Neural crest cell (in vitro differentiated cells): ENCODE measurements at regions not wholly inside any gene's neighbourhood (a gene's known extent, or its start where the extent isn't known, plus 50 kb on each side); places are given as distances from the start of the nearest gene placed in this dataset.
"Not testable (repeated sequence)": the region's sequence is repeated elsewhere in the genome, so short reads cannot be mapped to it uniquely, and the experiment has no call there.

ENCODE experiments used
- DNase-seq: peaks from one replicate; pipeline ENCODE4 v3.0.0; 2021; ENCODE audit warnings: low read depth, mixed read lengths, low spot score
- H3K27ac Mint-ChIP-seq: one replicate; pipeline ENCODE4 v1.8.0; 2021; ENCODE audit warnings: mild to moderate bottlenecking, mixed read lengths; ENCODE audit not compliant: unreplicated experiment
- H3K27me3 Mint-ChIP-seq: 2 replicates; pipeline ENCODE4 v1.8.0; 2021; ENCODE audit warnings: low read depth, mild to moderate bottlenecking, mixed read lengths
- H3K36me3 Mint-ChIP-seq: 2 replicates; pipeline ENCODE4 v1.8.0; 2021; ENCODE audit warnings: low read depth, mild to moderate bottlenecking, mixed read lengths
- H3K4me1 Mint-ChIP-seq: 2 replicates; pipeline ENCODE4 v1.8.0; 2021; ENCODE audit warnings: mixed read lengths
- H3K4me3 Mint-ChIP-seq: one replicate; pipeline ENCODE4 v1.8.0; 2021; ENCODE audit warnings: mild to moderate bottlenecking, mixed read lengths
- H3K9me3 Mint-ChIP-seq: 2 replicates; pipeline ENCODE4 v1.8.0; 2021; ENCODE audit warnings: mixed read lengths
- CTCF ChIP-seq: fragments of 200-600 bp; sonication (generic); conservative IDR thresholded peaks from 2 replicates; pipeline ENCODE4 v1.5.0; 2021; ENCODE audit warnings: antibody characterized with exemption, mild to moderate bottlenecking

- no peak for TF ChIP-seq CTCF
- Mint-ChIP-seq H3K27ac (no peak overlapping the region), H3K27me3 (no peaks in the 10 kb centered on the region), H3K4me3 (no peak overlapping the region), H3K36me3 (peaks cover 5% of the 10 kb centered on the region), H3K9me3 (peaks cover 15% of the 10 kb centered on the region), H3K4me1 (peaks cover 5% of the 10 kb centered on the region)
- no peak for DNase-seq
Observed at GRCh38 chr7:146022776-146023175, 93.8 kb upstream of the CNTNAP2 start.

GRCh38 chr7:146019041-146020004 lies 97.3 kb upstream of the CNTNAP2 start:
- not testable (repeated sequence) for H3K36me3 Mint-ChIP-seq, H3K27ac Mint-ChIP-seq, H3K9me3 Mint-ChIP-seq, H3K4me1 Mint-ChIP-seq, DNase-seq, H3K27me3 Mint-ChIP-seq
- H3K4me3 Mint-ChIP-seq, result peak overlapping the region; percentile 34

DNA sequence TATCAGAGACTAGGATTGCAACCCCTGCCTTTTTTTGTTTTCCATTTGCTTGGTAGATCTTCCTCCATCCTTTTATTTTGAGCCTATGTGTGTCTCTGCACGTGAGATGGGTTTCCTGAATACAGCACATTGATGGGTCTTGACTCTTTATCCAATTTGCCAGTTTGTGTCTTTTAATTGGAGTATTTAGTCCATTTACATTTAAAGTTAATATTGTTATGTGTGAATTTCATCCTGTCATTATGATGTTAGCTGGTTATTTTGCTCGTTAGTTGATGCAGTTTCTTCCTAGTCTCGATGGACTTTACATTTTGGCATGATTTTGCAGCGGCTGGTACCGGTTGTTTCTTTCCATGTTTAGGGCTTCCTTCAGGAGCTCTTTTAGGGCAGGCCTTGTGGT lies 99.2 kb upstream of the CNTNAP2 start:
- not testable (repeated sequence) for H3K27ac Mint-ChIP-seq, H3K4me1 Mint-ChIP-seq, H3K36me3 Mint-ChIP-seq, H3K27me3 Mint-ChIP-seq, H3K9me3 Mint-ChIP-seq, DNase-seq, H3K4me3 Mint-ChIP-seq

GRCh38 chr7:146014154-146014553 lies 102.4 kb upstream of the CNTNAP2 start:
- H3K36me3 Mint-ChIP-seq, DNase-seq: not testable (repeated sequence)

GRCh38 chr7:146008293-146008692 lies 108.3 kb upstream of the CNTNAP2 start:
- no peak overlapping the region for H3K27ac Mint-ChIP-seq
- H3K4me1 Mint-ChIP-seq, result peaks cover 9% of the 10 kb centered on the region

More at GRCh38 chr7:146014154-146014553, 102.4 kb upstream of the CNTNAP2 start:
- not testable (repeated sequence) for H3K27me3 Mint-ChIP-seq, H3K4me1 Mint-ChIP-seq, H3K4me3 Mint-ChIP-seq, H3K27ac Mint-ChIP-seq, H3K9me3 Mint-ChIP-seq

DNA sequence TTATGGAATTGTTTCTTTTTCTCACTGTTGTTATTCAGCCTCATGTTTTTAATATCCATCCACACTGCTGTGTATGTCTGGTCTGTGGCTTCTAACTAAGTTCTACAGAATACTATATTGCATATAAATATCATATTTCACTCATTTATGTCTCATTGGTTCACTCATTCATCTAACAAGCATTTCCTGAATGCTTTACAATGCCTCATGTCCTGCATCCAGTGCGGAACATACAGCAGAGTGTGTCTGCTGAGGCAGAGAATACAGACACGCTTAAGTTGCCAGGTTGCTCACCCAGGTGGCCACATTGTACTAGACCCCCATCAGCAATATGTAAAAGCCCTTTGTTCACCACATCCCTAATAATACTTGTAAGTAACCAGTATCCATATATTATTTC lies 111.8 kb upstream of the CNTNAP2 start:
- no peak for DNase-seq
- Mint-ChIP-seq H3K27ac (no peak overlapping the region), H3K9me3 (no peaks in the 10 kb centered on the region), H3K4me1 (peaks cover 9% of the 10 kb centered on the region), H3K4me3 (no peak overlapping the region), H3K27me3 (no peaks in the 10 kb centered on the region), H3K36me3 (no peaks in the 10 kb centered on the region)
- no peak for TF ChIP-seq CTCF

More at GRCh38 chr7:146008293-146008692, 108.3 kb upstream of the CNTNAP2 start:
- no peak for TF ChIP-seq CTCF
- Mint-ChIP-seq H3K27me3 (no peaks in the 10 kb centered on the region), H3K4me3 (no peak overlapping the region), H3K36me3 (peaks cover 2% of the 10 kb centered on the region), H3K9me3 (no peaks in the 10 kb centered on the region)
- no peak for DNase-seq

DNA sequence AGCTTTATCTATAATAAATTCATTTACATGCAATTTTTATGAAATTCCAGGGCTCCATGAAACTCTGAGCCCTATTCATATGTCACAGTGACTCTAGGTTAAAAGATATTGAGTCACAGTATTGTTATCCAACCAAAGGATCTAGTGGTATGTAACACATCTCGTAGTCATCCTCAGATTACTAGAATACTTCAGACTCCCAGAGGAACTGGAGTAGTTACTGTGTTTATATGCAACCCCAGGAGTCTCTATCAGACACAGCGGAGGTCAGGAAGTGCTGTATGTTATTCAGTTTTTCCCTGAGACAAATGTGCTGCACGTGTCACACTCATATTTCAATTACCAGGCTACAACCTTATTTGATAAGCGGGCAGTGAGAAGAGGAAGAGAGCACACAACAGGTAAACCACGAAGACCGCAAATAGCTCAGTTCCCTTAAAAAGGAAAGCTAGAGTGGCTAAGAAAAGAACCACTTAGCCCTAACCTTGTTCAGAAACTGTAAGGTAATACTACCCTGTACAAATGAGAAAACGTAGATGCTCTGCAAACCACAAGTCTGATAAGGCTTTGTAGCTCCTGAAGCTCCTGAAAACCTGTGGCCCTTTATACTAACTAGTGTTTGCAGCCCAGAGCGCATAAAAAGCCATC lies 114.0 kb upstream of the CNTNAP2 start:
- H3K27me3 Mint-ChIP-seq, result no peaks in the 10 kb centered on the region
- no peak for TF ChIP-seq CTCF
- DNase-seq, result no peak
- no peaks in the 10 kb centered on the region for H3K36me3 Mint-ChIP-seq
- no peaks in the 10 kb centered on the region for H3K9me3 Mint-ChIP-seq
- H3K27ac Mint-ChIP-seq, result no peak overlapping the region
- H3K4me3 Mint-ChIP-seq, result no peak overlapping the region
- H3K4me1 Mint-ChIP-seq, result no peaks in the 10 kb centered on the region
